ENCODE measurements at regions not wholly inside any gene's neighbourhood (a gene's known extent, or its start where the extent isn't known, plus 50 kb on each side); places are given as distances from the start of the nearest gene placed in this dataset.

GRCh38 chr5:158621391-158621790 is 478.3 kb downstream of the EBF1 start:
- TF ChIP-seq CTCF (optimal IDR thresholded peaks at IDR 0.05 in 1 of 3, IDR thresholded peaks at IDR 0.05 in 1 of 3, conservative IDR thresholded peaks at IDR 0.05 in 1 of 3; ENCODE audit: extremely low read depth in 1 of 3, insufficient read depth in 2 of 3, low read length in 3 of 3), result no peak
- no peak for TF ChIP-seq EZH2 (IDR thresholded peaks at IDR 0.05; ENCODE audit: low read length)

Data from keratinocyte (primary cell).